ENCODE measurements at regions not wholly inside any gene's neighbourhood (a gene's known extent, or its start where the extent isn't known, plus 50 kb on each side); places are given as distances from the start of the nearest gene placed in this dataset.

- DNase-seq (ENCODE audit: missing footprints) (no peak), ATAC-seq (no peak)
- intact Hi-C loops (cut with DNase I) = no loop called here
Observed at GRCh38 chr5:68405026-68405684, 189.6 kb downstream of the PIK3R1 start.

GRCh38 chr5:68405784-68406743 is 190.5 kb downstream of the PIK3R1 start:
- DNase-seq (ENCODE audit: missing footprints) (no peak), ATAC-seq (no peak)
- intact Hi-C loops (cut with DNase I) = no loop called here

- DNase-seq (ENCODE audit: missing footprints) = no peak
- intact Hi-C loops (cut with DNase I) = no loop called here
- ATAC-seq = no peak
Observed at GRCh38 chr5:68406767-68407241, 191.2 kb downstream of the PIK3R1 start.

GRCh38 chr5:68407311-68408239 is 192.0 kb downstream of the PIK3R1 start:
- ATAC-seq (no peak), DNase-seq (ENCODE audit: missing footprints) (no peak)
- intact Hi-C loops (cut with DNase I) = no loop called here

- intact Hi-C loops (cut with DNase I) = no loop called here
- DNase-seq (ENCODE audit: missing footprints) (no peak), ATAC-seq (no peak)
Observed at GRCh38 chr5:68408345-68408871, 192.9 kb downstream of the PIK3R1 start.

GRCh38 chr5:68409259-68409658 is 193.7 kb downstream of the PIK3R1 start:
- intact Hi-C loops (cut with DNase I) = no loop called here
- no peak for DNase-seq (ENCODE audit: missing footprints)
- ATAC-seq = no peak

- ATAC-seq (no peak), DNase-seq (ENCODE audit: missing footprints) (no peak)
- intact Hi-C loops (cut with DNase I) = no loop called here
Observed at GRCh38 chr5:68411161-68411560, 195.6 kb downstream of the PIK3R1 start.

GRCh38 chr5:68415177-68416085 is 199.9 kb downstream of the PIK3R1 start:
- no peak for ATAC-seq
- no peak for DNase-seq (ENCODE audit: missing footprints)
- intact Hi-C loops (cut with DNase I) = no loop called here

GRCh38 chr5:68416714-68417113 is 201.2 kb downstream of the PIK3R1 start:
- DNase-seq (ENCODE audit: missing footprints) (no peak), ATAC-seq (no peak)
- intact Hi-C loops (cut with DNase I) = no loop called here

GRCh38 chr5:68418201-68418600 is 202.6 kb downstream of the PIK3R1 start:
- no peak for DNase-seq (ENCODE audit: missing footprints)
- peak; percentile 43 for ATAC-seq
- intact Hi-C loops (cut with DNase I) = no loop called here

- DNase-seq (ENCODE audit: missing footprints) (no peak), ATAC-seq (no peak)
- intact Hi-C loops (cut with DNase I) = no loop called here
Observed at GRCh38 chr5:68418680-68419079, 203.1 kb downstream of the PIK3R1 start.

- ATAC-seq = no peak
- intact Hi-C loops (cut with DNase I) = no loop called here
- DNase-seq (ENCODE audit: missing footprints) = no peak
Observed at GRCh38 chr5:68419081-68419636, 203.6 kb downstream of the PIK3R1 start.

GRCh38 chr5:68419637-68420452 is 204.3 kb downstream of the PIK3R1 start:
- DNase-seq (ENCODE audit: missing footprints) = no peak
- no peak for ATAC-seq
- intact Hi-C loops (cut with DNase I) = no loop called here

GRCh38 chr5:68420476-68421344 is 205.2 kb downstream of the PIK3R1 start:
- ATAC-seq (peak; percentile 65), DNase-seq (ENCODE audit: missing footprints) (peak; percentile 71)
- intact Hi-C loops (cut with DNase I) = no loop called here

- DNase-seq (ENCODE audit: missing footprints) (no peak), ATAC-seq (no peak)
- intact Hi-C loops (cut with DNase I) = no loop called here
Observed at GRCh38 chr5:68421485-68422220, 206.1 kb downstream of the PIK3R1 start.
